ENCODE measurements at regions not wholly inside any gene's neighbourhood (a gene's known extent, or its start where the extent isn't known, plus 50 kb on each side); places are given as distances from the start of the nearest gene placed in this dataset.

- Histone ChIP-seq H3K9me3 (ENCODE audit: low read depth, low read length, poor library complexity, severe bottlenecking) (no peaks in the 10 kb centered on the region), H3K4me3 (ENCODE audit: low read depth, low read length, poor library complexity, severe bottlenecking) (no peak overlapping the region), H3K4me1 (ENCODE audit: insufficient read depth, low read length, poor library complexity, severe bottlenecking) (peaks cover 4% of the 10 kb centered on the region), H3K36me3 (ENCODE audit: insufficient read depth, low read length, poor library complexity, severe bottlenecking) (no peaks in the 10 kb centered on the region), H3K27ac (ENCODE audit: low read depth, low read length, poor library complexity, severe bottlenecking) (no peak overlapping the region), H3K27me3 (replicated peaks; ENCODE audit: insufficient read depth, low read depth, low read length, poor library complexity) (no peaks in the 10 kb centered on the region)
- ChIA-PET CTCF (no interaction called here), POLR2A (ENCODE audit: low non-redundant PET) (no interaction called here)
- no TSS peak for BruUV-seq (replicated peaks)
- intact Hi-C loops (cut with micrococcal nuclease; ENCODE audit: unreplicated experiment): no loop called here
- no peak for TF ChIP-seq CTCF (conservative IDR thresholded peaks at IDR 0.05; ENCODE audit: low read depth, low read length)
- no peak for TF ChIP-seq EZH2 (IDR thresholded peaks at IDR 0.05; ENCODE audit: borderline replicate concordance, low read depth, low read length, poor library complexity, severe bottlenecking)
- no peak for DNase-seq (ENCODE audit: low spot score)
Observed at GRCh38 chr11:129292771-129293170, 82.9 kb upstream of the BARX2 start.

- DNase-seq (ENCODE audit: low spot score): no peak
- Histone ChIP-seq H3K27ac (ENCODE audit: low read depth, low read length, poor library complexity, severe bottlenecking) (no peak overlapping the region), H3K27me3 (replicated peaks; ENCODE audit: insufficient read depth, low read depth, low read length, poor library complexity) (no peaks in the 10 kb centered on the region), H3K9me3 (ENCODE audit: low read depth, low read length, poor library complexity, severe bottlenecking) (no peaks in the 10 kb centered on the region), H3K4me1 (ENCODE audit: insufficient read depth, low read length, poor library complexity, severe bottlenecking) (peaks cover 4% of the 10 kb centered on the region), H3K36me3 (ENCODE audit: insufficient read depth, low read length, poor library complexity, severe bottlenecking) (no peaks in the 10 kb centered on the region), H3K4me3 (ENCODE audit: low read depth, low read length, poor library complexity, severe bottlenecking) (no peak overlapping the region)
- intact Hi-C loops (cut with micrococcal nuclease; ENCODE audit: unreplicated experiment): no loop called here
- TF ChIP-seq CTCF (conservative IDR thresholded peaks at IDR 0.05; ENCODE audit: low read depth, low read length): no peak
- TF ChIP-seq EZH2 (IDR thresholded peaks at IDR 0.05; ENCODE audit: borderline replicate concordance, low read depth, low read length, poor library complexity, severe bottlenecking): no peak
- BruUV-seq (replicated peaks): no TSS peak
- POLR2A ChIA-PET (ENCODE audit: low non-redundant PET): interaction anchor here (0.7 kb wide), 1 partner anchor 201 kb away, joined by 7 read pairs; no protein-coding TSS in a partner anchor
- CTCF ChIA-PET: no interaction called here
Observed at GRCh38 chr11:129292092-129292491, 83.6 kb upstream of the BARX2 start.

DNA sequence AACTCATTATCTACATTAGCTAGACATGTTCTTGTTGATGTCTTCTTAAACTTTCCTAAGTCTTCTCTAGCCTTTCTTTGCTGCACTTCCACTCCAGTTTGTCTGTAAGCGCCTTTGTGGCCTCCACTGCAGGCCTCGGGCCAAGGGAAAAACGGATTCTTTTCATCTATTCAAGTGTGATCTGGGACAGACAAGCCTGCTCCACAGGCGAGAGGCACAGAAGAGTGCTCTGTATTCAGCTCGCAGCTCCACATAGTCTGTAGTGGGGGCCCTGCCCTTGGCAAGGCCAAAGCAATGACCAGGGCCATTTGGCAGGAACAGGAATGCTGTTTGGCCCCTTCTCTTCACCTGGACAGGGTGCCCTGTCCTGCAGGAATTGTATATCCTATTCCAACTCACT is 84.1 kb upstream of the BARX2 start:
- ChIA-PET CTCF (no interaction called here), POLR2A (ENCODE audit: low non-redundant PET) (no interaction called here)
- intact Hi-C loops (cut with micrococcal nuclease; ENCODE audit: unreplicated experiment): no loop called here
- no peak for TF ChIP-seq CTCF (conservative IDR thresholded peaks at IDR 0.05; ENCODE audit: low read depth, low read length)
- H3K4me1 ChIP-seq (ENCODE audit: insufficient read depth, low read length, poor library complexity, severe bottlenecking): peaks cover 4% of the 10 kb centered on the region
- no peaks in the 10 kb centered on the region for H3K36me3 ChIP-seq (ENCODE audit: insufficient read depth, low read length, poor library complexity, severe bottlenecking)
- no peak for DNase-seq (ENCODE audit: low spot score)
- no peak overlapping the region for H3K4me3 ChIP-seq (ENCODE audit: low read depth, low read length, poor library complexity, severe bottlenecking)
- BruUV-seq (replicated peaks): no TSS peak
- no peaks in the 10 kb centered on the region for H3K27me3 ChIP-seq (replicated peaks; ENCODE audit: insufficient read depth, low read depth, low read length, poor library complexity)
- no peaks in the 10 kb centered on the region for H3K9me3 ChIP-seq (ENCODE audit: low read depth, low read length, poor library complexity, severe bottlenecking)
- no peak overlapping the region for H3K27ac ChIP-seq (ENCODE audit: low read depth, low read length, poor library complexity, severe bottlenecking)

Measured in A673 (cell line).